ENCODE measurements at regions not wholly inside any gene's neighbourhood (a gene's known extent, or its start where the extent isn't known, plus 50 kb on each side); places are given as distances from the start of the nearest gene placed in this dataset.

- ChIA-PET CTCF (no interaction called here), POLR2A (no interaction called here)
- TF ChIP-seq CTCF (IDR thresholded peaks at IDR 0.05; ENCODE audit: control extremely low read depth, extremely low read depth, low read depth, missing control alignments): no peak
- no peak for DNase-seq (ENCODE audit: extremely low spot score)
Measured at GRCh38 chr10:4086131-4086898, 301.3 kb upstream of the KLF6 start.

GRCh38 chr10:4083509-4084003, 298.5 kb upstream of the KLF6 start:
- POLR2A ChIA-PET: no interaction called here
- CTCF ChIA-PET: interaction anchor here (1.0 to 1.4 kb wide), 2 partner anchors 12 to 27 kb away, joined by 3 to 6 read pairs; no protein-coding TSS in a partner anchor
- TF ChIP-seq CTCF (IDR thresholded peaks at IDR 0.05; ENCODE audit: control extremely low read depth, extremely low read depth, low read depth, missing control alignments): no peak
- no peak for DNase-seq (ENCODE audit: extremely low spot score)

GRCh38 chr10:4082861-4083260, 297.9 kb upstream of the KLF6 start:
- ChIA-PET POLR2A (no interaction called here), CTCF (interaction anchor here (1.0 to 1.4 kb wide), 3 partner anchors 10 to 26 kb away, joined by 3 to 6 read pairs (median 3); no protein-coding TSS in a partner anchor)
- no peak for DNase-seq (ENCODE audit: extremely low spot score)
- TF ChIP-seq CTCF (IDR thresholded peaks at IDR 0.05; ENCODE audit: control extremely low read depth, extremely low read depth, low read depth, missing control alignments): no peak

GRCh38 chr10:4081685-4082111, 296.7 kb upstream of the KLF6 start:
- no peak for TF ChIP-seq CTCF (IDR thresholded peaks at IDR 0.05; ENCODE audit: control extremely low read depth, extremely low read depth, low read depth, missing control alignments)
- DNase-seq (ENCODE audit: extremely low spot score): no peak
- POLR2A ChIA-PET: no interaction called here
- CTCF ChIA-PET: interaction anchor here (1.3 kb wide), 1 partner anchor 9 kb away, joined by 3 read pairs; no protein-coding TSS in a partner anchor

DNA sequence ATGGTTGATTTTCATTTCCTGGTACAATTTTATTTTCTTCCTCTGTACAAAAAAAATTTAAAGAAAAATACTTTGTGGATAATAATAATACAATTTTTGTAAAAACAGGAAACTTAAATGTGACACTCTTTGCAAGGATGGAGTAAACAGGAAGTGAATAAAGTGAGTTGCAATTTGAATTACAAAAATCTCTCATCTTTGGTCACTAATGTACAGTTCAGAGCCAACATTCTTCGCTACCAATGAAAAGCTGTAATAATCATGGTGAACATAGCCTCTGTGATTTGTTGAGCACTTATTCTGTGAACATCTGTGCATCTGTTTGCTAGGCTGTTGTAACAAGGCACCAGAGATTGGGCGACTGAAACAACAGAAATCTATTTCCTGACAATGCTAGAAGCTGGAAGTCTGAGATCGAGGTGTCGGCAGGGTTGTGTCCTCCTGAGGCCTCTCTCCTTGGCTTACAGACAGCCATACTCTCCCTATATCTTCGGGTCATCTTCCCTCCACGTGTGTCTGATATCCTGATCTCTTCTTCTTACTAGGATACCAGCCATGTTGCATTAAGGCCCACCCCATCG, 295.3 kb upstream of the KLF6 start:
- DNase-seq (ENCODE audit: extremely low spot score): no peak
- no peak for TF ChIP-seq CTCF (IDR thresholded peaks at IDR 0.05; ENCODE audit: control extremely low read depth, extremely low read depth, low read depth, missing control alignments)
- CTCF ChIA-PET: no interaction called here
- POLR2A ChIA-PET: no interaction called here

- DNase-seq (ENCODE audit: extremely low spot score): no peak
- CTCF ChIA-PET: no interaction called here
- POLR2A ChIA-PET: no interaction called here
- no peak for TF ChIP-seq CTCF (IDR thresholded peaks at IDR 0.05; ENCODE audit: control extremely low read depth, extremely low read depth, low read depth, missing control alignments)
Measured at GRCh38 chr10:4079803-4080202, 294.8 kb upstream of the KLF6 start.

All from GM10248 (cell line).